ENCODE measurements at regions not wholly inside any gene's neighbourhood (a gene's known extent, or its start where the extent isn't known, plus 50 kb on each side); places are given as distances from the start of the nearest gene placed in this dataset.

DNA sequence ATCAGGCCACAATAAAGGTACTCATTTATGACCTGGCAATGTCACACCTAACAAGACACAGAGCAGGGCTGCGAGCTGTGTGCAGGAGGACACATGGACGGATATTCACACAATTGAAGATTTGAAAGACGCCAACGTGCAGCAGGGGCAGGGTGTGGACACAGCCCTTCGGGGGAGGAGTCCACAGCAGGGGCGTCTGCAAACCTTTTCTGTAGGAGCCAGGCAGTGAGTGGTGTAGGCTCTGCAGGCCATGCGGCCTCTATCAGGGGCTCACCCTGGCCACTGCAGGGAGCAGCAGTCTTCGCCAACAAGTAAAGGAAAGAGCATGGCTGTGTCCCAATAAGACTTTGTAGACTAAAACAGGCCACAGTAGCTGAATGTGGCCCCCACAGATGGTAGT, 125.7 kb upstream of the SNTG2 start:
- no peak for DNase-seq (ENCODE audit: low spot score)

DNA sequence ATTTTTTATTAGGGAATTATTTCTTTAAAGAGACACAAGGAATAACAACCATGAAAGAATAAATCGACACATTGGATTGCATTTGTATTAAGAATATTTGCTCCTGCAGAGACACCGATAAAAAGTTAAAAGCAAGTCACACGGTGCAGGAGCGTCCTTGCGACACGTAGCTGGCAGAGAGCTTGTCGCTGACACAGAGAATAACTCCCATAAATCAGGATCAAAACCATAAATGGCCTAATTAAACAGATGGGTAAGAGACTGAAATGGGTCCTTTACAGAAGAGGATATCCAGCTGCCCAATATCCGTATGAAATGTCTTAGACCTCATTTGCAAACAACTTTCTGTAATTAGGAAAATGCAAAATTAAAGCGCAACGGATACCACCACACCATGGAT, 126.1 kb upstream of the SNTG2 start:
- DNase-seq (ENCODE audit: low spot score), result no peak

DNA sequence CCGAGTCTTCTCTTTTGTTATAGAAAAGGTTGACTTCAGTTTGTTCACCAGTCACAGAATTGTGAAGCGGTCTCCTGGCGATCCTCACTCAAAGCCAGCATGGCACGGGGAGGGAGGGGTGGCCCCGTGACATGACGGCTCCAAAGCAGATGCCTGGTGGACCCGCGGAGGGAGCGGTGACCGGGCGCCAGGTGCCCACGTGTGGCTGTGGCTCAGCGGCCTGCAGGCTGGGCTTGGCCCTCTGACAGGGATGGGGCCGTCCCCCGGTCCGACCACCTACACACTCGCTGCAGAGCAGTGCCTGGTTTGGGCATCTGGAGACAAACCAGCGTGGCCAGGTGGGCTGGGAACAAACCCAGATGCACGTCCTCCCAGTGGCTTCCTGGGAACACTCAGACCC, 129.1 kb upstream of the SNTG2 start:
- no peak for DNase-seq (ENCODE audit: low spot score)

DNA sequence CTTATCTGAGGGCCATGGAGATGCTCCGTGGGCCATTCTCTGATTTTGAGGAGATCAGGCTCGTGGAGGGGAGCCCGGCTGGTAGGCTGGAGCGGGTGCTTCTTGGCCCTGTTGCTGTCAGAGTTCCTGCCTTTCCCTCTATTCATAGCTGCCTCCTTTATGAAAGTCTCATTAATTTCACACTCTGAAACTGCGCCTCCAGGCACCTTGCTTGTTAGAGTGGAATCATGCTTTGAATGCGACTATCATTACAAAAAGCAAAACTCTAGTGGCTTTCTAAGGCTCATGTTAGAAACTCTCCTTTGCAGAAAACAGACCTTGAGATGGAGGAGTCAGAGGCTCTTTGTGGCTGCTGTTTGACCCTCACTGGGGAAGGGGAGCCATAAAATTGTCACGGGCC, 131.0 kb upstream of the SNTG2 start:
- no peak for DNase-seq (ENCODE audit: low spot score)

DNA sequence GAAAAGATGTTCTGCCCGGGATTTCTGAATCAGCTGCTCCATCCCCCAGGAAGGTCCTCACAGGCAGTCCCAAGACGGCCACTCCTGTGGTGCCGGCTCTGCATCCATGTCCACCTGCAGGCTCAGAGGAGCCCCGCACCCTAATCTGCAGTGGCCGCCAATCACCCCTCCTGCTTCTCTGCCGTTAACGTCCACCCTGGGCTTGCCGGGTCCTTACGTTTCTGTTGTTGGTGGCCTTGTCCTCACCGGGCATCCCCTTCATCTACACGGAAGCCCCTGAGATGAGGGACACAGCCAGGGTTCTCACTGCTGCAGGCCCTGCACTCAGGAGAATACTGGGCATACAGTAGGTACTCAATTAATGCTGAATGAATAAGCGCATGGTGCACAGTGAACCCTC, 131.5 kb upstream of the SNTG2 start:
- DNase-seq (ENCODE audit: low spot score), result no peak

DNA sequence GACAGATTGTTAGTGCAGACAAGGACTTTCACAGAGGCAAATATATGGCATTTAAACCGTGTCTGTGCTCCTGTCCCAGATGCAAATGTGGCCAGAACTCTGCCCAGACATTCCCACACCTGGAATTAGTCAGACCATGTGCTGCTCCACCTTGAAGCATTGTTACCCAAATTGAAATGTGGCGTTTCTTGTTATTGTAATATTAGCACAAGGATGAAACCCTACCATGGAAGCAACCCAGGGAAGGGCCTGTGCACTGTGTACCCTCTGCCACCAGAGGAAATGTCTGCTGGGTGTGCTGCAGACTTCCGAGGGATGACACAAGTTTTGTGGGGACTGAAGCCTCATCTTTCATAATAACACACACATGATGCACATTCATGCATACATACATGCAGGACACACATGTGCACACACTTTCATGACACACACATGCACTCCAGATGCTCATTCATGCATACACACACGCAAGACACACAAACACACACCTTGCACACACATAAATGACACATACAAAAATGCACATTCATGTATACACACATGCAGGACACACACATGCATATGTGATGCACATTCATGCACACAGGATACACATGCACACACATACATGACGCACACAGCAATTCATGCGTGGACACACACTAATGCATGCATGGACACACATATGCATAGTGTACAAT, 133.2 kb upstream of the SNTG2 start:
- no peak for DNase-seq (ENCODE audit: low spot score)

DNA sequence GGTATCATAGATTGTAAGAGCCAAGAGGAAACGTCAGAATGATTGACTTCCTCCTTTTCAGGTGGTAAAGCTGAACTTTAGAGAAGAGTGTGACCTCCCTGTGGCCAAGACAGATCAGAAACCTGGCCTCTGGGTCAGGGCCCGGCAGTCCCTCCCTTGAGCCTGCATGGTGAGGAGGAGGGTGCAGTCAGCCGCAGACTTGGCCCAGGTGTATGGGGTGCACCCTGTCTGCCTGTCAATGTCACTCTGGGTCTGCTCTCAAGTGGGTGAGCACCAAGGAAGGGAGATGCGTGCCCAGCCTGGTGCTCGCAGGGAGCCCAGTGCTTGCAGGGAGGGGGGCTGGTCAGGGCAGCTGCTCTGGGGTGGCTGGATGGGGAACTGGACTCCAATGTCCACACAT, 134.4 kb upstream of the SNTG2 start:
- no peak for DNase-seq (ENCODE audit: low spot score)

DNA sequence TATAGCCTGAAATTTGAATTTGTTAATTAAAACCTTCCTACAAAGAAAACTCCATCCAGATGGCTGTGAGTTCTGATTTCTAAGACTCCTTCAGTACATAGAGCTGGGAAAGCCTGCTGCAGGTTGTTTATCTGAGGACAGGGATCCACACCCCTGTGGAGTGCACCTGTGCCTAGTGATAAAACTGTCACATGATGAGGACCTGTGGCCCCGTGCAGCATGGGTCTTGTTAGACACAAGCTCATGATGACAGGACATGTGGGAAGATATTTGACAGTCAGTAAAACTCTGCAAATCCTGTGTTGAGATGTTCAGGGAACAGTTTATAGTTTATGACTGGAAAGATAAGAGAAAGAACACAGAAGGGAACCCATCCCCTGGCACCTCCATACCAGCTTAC, 133.2 kb upstream of the TMEM18 start:
- no peak for DNase-seq (ENCODE audit: low spot score)

DNA sequence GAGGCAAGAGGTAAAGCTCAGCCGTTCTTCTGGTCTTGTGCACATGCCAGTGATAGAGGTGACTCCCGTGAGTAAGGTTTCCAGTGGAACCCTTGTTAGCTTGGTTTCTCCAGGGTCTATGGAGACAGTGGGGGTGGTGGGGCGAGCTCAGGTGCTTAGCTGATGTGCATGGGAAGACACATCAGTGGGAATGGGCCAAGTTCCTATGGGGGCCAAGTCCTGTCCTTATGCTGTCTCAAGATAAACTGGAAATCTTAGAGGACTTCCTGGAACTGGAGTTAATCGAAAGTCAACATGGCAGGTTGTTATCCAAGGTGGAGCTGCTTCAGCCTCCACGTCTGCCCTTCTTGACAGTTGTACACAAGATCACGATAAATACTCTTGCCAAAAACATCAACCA, 130.1 kb upstream of the TMEM18 start:
- DNase-seq (ENCODE audit: low spot score), result no peak

DNA sequence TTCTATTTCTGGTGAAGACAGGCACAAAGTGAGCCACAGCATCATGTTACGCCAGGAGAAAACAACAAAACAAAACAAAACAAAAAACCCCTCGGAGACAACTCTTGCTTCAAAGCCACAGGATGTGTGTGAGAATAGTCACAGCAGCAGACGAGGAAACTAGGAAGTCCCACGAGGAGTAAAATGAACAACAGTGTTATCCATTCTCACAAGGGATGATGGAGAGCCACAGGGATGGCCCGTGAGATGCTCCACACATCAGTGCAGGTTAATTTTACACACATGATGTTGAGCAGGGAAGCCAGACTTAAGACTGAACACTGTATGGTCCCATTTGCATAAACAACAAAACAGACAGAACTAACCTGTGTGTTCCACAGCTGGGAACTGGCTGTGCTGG, 128.5 kb upstream of the TMEM18 start:
- DNase-seq (ENCODE audit: low spot score), result no peak

DNA sequence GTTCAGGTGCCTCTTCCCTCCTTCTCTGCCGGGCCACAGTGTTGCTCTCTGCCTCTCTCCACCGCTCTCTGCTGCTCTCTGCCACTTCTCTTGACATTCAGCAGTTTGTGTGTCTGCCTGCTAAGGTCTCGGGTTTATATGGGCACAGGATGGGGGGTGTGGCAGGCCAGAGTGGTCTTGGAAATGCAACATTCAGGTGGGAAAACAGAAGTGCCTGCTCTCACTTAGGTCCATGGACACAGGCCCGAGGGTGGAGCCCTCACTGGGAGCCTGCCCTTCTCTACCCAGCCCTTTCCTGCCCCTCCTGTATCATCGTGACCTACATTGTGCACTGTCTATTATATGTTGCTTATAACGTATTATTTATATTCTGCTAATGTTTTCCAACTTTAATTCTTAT, 120.8 kb upstream of the TMEM18 start:
- no peak for DNase-seq (ENCODE audit: low spot score)

DNA sequence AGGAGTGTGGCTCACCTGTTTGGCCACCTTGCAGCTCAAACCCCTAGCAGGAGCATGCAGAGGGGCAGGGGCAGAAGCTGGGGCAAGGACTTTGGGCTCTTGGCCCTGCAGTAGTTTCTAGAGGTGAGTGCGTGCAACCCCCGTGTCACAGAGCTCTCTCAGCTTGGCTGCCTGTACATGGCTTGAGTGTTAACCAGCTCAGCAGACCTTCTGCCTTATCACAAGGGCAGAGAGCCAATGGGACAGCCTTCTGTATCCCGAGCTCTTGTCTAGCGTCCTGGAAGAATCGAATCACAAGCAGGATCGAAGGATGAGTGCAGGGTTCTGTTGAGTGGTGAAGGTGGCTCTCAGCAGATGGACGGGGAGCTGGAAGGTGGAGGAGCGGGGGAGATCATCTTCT, 120.3 kb upstream of the TMEM18 start:
- DNase-seq (ENCODE audit: low spot score), result no peak

DNA sequence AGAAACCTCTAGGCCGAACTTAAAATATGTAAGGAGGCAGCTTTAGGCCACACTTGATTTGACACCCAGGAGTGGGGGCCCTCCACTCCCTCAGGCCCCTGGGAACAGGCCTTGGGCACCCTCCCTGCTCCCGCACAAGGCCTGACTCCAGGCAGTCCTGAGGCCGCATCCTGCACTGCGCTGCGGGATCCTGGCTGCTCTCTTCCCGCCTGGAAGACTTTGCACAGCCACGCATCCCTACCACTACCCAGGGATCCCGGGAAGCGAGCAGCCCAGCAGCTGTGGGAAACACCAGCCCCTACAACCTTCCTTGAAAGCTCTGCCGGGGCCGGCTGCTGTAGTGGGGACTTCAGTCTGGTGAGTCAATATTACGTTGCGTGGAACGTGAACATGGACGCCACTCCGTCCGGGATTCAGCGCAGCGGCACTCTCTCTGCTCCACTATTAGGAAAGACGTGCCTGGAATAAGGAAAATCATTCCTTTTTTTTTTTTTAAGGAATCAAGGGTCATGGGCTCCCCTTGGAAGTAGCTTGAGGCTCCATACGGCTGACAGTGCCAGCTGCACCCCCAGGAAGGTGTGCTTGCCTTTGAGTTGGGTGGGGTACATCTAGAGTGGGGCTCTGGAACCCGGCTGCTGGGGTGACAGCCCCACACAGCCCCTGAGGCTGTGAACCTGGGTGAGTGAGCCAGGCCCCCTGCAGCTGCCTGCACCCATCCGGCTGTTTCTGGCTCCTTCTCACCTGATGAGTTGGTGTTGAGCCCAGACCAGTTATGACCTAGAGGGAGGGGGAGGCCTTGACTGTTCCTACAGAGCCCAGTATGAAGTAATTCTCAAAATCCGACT, 119.2 kb upstream of the TMEM18 start:
- no peak for DNase-seq (ENCODE audit: low spot score)

DNA sequence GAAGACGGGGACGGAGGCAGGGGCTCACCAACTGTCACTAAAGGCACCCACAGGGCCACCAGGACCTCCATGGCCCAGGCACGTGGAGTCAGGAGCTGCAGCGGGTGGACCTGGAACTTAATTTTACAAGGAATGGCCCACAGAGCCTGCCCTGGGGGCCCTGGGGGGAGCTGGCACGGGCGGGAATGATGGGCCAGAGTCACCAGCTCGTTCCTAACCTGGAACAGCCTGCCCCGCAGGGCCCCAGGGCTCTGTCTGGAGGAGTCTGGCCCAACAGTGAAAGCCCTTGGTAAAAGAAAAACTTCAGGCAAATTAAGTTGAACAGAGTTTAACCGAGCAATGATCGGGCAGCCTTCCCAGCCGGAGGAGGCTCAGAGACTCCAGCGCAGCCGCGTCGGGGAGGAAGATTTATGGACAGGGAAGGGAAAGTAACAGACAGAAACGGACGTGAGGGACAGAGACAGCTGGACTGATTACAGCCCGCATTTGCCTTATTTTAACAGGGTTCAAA, 118.4 kb upstream of the TMEM18 start:
- DNase-seq (ENCODE audit: low spot score), result no peak

DNA sequence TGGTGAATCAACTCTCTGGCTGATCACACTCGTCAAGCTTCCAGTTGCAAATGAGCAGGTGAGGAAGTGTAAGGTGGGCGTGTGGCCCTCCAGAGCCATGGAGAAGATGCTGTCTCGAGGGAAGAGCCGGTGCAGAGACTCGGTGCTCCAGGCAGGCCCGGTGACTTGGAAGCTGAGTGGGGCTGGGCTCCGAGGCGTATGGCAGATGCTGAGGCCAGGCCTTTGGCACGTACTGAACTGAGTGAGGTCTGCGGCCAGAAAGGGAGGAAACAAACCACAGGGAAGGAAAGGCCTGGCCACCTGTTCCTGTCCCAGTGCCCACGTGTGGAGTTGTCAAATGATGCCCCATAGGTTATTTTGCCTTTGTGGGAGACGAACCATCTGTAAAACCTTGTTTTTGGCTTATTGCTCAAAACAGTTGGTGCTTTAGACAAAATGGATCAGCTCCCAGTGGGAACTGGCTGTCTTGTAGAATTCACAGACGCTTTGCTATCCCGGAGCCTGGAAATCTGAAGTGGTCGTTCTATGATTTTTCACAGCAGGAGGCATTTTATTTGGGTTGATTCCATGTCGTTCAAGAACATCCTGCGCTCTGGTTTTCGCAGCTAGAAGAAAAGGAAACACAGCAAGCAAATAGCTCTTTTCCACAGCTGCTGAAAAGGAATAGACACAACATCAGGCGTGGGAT, 117.5 kb upstream of the TMEM18 start:
- no peak for DNase-seq (ENCODE audit: low spot score)

DNA sequence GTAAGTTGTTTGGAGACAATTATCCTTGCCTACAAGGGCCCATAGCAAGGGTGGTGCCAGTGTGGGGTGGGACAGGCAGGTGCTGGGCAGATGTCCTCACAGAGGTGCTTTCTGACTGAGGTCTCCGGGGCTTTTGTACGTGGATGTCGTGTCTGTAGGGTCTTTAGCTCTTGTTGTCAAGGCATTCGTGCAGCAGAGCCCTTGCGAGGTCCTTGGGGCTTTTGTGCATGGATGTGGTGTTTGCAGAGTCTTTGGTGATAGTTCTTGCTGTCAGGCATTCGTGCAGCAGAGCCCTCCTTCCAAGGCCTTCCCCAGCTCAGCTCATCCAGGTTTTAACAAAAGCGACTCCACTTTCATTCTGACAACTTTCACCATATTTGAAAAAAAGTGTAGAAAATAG, 116.0 kb upstream of the TMEM18 start:
- DNase-seq (ENCODE audit: low spot score), result no peak

DNA sequence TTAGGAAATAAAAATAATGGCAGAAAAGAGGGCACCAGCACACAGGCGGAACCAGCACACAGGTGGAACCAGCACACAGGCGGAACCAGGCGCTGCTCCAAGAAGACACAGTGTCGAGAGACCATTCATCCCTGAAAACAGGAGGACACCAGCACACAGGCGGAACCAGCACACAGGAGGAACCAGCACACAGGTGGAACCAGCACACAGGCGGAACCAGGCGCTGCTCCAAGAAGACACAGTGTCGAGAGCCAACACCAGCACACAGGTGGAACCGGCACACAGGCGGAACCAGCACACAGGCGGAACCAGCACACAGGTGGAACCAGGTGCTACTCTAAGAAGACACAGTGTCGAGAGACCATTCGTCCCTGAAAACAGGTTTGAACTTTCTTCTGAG, 115.5 kb upstream of the TMEM18 start:
- no peak for DNase-seq (ENCODE audit: low spot score)

DNA sequence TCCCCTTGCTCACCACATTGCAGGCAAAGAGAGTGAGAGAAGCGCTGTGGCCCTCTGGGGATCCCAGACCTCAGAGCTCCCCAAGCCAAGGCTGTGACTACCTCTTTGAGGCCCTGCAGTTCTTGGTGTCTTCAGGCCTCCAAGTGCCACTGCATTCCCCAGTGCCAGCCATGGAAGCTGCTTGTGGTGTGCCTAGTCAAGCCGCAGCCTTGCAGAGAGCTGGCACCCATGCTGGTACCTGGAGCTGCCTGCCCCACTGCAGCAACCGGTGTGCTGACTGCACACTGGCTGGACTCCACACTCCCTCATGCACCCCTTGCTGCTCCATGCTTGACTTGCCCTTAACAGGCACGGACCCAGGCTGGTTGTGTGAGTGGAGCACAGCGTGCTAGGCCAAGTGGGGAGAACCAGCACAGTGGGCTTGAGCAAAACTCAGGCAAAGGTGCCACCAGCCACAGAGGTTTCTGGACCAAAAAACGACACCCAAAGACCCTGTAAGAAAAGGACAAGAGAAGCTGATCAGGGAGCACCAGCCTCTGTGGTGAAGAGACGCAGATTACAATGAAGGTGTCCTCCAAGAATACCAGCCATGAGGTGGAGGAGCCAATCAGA, 113.5 kb upstream of the TMEM18 start:
- DNase-seq (ENCODE audit: low spot score), result no peak

DNA sequence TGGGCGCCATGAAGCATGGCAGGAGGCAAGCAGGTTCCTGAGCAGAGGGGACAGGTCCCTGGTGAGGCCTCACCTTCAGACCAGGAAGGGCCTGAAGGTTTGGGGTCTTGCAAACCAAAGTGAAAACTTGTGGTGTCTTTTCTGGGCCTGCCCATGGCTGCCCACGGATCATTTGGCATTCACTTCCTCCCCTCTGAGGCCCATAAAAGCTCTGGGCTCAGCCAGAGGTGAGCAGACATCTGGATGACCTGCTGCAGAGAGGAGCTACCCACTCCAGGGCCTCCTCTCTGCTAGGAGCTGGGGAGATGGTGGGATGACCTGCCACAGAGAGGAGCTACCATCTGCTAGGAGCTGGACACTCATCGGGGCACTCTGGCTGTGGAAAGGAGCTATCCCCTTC, 112.9 kb upstream of the TMEM18 start:
- DNase-seq (ENCODE audit: low spot score), result no peak

DNA sequence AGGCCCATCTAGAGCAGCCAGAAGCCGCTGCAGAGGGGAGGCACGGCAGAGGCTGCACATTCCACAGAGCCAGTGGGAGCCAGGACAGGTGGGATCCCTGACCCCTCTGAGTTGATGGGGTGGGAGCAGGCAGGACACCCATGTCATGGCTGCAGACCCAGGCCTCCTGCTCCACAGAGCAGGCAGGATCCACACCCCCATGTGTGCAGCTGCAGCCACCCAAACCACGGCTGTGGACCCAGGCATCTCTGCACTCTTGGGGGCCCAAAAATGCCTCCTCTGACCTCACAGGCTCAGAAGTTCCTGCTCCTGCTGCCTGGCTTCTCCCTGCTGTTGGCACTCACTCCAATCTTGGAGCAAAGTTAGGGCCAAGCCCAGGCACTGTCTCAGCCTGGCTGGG, 112.3 kb upstream of the TMEM18 start:
- no peak for DNase-seq (ENCODE audit: low spot score)

DNA sequence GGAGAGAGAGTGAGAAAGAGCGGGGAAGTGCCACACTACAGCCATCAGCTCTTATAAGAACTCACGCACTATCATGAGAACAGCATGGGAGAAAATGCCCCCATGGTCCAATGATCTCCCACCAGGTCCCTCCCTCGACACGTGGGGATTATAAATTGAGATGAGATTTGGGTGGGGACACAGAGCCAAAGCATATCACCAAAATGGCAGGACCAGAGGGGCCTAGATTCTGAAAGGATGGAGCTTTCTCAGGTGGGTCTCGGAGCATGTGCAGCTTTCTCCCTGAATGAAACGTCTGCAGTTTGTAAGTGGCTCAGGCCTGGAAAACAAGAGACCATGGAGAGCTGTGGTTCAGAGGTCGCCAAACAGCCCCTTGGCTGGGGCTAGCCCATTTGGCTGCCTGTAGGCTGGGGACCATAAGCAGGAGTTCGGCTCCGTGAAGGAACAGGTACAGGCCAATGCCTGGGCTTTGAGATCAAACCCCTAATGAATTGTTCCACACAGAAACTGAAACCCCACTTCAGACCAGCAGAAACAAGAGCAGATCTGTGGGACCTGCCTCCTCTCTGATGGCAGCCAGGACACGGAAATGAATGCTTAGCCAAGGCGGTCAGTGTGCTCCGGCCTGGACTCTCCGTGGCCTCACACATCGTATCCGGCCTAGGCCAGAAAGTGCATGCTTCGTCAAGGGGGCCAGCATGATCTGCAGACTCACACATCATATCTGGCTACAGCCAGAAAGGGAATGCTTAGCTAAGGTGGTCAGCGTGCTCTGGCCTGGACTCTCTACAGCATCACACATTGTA, 111.2 kb upstream of the TMEM18 start:
- DNase-seq (ENCODE audit: low spot score), result no peak

DNA sequence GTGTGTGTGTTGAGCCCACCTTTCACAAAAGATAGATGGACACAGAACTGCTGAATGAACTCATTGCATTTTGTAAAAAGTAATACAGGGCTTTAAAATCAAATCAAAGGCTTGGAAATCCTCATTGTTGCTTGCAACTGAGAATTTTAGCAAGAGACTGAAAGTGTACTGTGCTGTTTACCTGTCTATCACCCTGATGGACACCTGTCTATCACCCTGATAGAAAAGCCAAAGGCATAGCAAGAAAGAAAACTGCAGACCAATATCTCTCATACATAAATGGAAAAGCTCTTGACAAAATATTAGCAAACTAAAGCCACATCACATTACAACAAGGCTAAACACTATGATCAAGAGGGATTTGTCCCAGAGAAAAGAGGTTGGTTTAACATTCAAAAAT, 107.5 kb upstream of the TMEM18 start:
- DNase-seq (ENCODE audit: low spot score), result no peak
